Myocyte (in vitro differentiated cells): ENCODE measurements at regions not wholly inside any gene's neighbourhood (a gene's known extent, or its start where the extent isn't known, plus 50 kb on each side); places are given as distances from the start of the nearest gene placed in this dataset.

Experiments
- DNase-seq: peaks from one replicate; pipeline ENCODE4 v3.0.0-alpha.2; 2012; ENCODE audit warnings: low read depth

GRCh38 chr3:10762116-10762515 lies 53.9 kb upstream of the SLC6A11 start:
- DNase-seq, result no peak

GRCh38 chr3:10762611-10763247 lies 53.3 kb upstream of the SLC6A11 start:
- DNase-seq, result no peak

GRCh38 chr3:10763248-10763620 lies 52.8 kb upstream of the SLC6A11 start:
- DNase-seq, result no peak

GRCh38 chr3:10763817-10764258 lies 52.2 kb upstream of the SLC6A11 start:
- no peak for DNase-seq

- no peak for DNase-seq
These were observed 51.6 kb upstream of the SLC6A11 start for GRCh38 chr3:10764259-10765051.

GRCh38 chr3:10766049-10766705 lies 49.9 kb upstream of the SLC6A11 start:
- no peak for DNase-seq
